Omental fat pad (tissue), 3 donors: ENCODE measurements at regions not wholly inside any gene's neighbourhood (a gene's known extent, or its start where the extent isn't known, plus 50 kb on each side); places are given as distances from the start of the nearest gene placed in this dataset.

Experiments
- ATAC-seq: fragments of 150-250 bp; one replicate; pipeline ENCODE4 v1.9.1; 2016; ENCODE audit warnings: mild to moderate bottlenecking, moderate library complexity; ENCODE audit not compliant: low FRiP score
- DNase-seq: peaks from one replicate; pipeline ENCODE4 v3.0.0-alpha.2; 2019; ENCODE audit warnings: low spot score
- CTCF ChIP-seq, 3 donors: fragments of 450-650 bp; IDR thresholded peaks; one replicate each; pipeline ENCODE4 v1.5.1; 2016 to 2017; ENCODE audit warnings: antibody characterized with exemption in 3 of 3, mild to moderate bottlenecking in 3 of 3, moderate library complexity in 2 of 3

DNA sequence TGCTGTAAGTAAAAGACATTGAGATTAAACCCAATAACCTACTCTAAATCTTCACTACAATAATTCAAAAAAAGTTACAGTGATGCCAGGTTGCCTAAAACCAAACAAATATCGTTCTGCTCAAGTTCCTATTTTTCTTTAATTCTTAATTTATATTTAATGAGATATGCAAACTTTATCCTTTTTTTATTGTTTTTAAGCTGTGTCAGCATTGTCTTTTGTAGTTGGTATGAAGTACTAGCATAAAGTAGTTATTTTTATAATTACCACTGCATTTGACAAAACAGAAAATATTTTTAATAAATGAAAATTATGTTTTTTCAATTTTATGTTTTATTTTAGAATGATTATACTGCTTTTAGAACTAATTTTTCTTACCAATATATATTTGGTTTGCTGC lies 1431.1 kb upstream of the PCDH7 start:
- no peak for TF ChIP-seq CTCF (IDR thresholded peaks at IDR 0.05)
- ATAC-seq (no peak), DNase-seq (no peak)

DNA sequence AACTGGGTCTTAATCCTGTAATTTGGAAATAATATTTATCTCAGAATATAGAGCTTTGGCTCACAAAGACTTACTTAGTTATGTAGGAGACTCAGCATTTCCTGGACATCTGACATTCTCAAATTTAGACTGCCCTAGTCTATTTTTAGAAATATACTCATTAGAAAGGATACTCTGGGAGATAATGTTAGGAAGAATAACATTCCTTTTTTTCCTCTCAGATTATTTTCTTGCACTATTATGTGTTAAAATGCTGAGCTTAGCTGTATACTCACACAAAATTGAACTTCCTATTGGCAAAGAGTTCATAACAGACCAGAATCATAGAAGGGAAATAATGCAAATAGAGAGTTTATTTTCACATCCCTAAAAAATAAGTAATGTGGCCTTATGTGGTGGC lies 1424.9 kb upstream of the PCDH7 start:
- no peak for TF ChIP-seq CTCF (IDR thresholded peaks at IDR 0.05)
- ATAC-seq (no peak), DNase-seq (no peak)

GRCh38 chr4:29304595-29304994 lies 1415.6 kb upstream of the PCDH7 start:
- ATAC-seq (no peak), DNase-seq (no peak)
- TF ChIP-seq CTCF (IDR thresholded peaks at IDR 0.05), result no peak

- ATAC-seq (no peak), DNase-seq (no peak)
- TF ChIP-seq CTCF (IDR thresholded peaks at IDR 0.05), result no peak
These were observed 1412.9 kb upstream of the PCDH7 start for GRCh38 chr4:29307256-29307655.

GRCh38 chr4:29307755-29308154 lies 1412.4 kb upstream of the PCDH7 start:
- no peak for DNase-seq
- no peak for TF ChIP-seq CTCF (IDR thresholded peaks at IDR 0.05)
- ATAC-seq, result no peak

DNA sequence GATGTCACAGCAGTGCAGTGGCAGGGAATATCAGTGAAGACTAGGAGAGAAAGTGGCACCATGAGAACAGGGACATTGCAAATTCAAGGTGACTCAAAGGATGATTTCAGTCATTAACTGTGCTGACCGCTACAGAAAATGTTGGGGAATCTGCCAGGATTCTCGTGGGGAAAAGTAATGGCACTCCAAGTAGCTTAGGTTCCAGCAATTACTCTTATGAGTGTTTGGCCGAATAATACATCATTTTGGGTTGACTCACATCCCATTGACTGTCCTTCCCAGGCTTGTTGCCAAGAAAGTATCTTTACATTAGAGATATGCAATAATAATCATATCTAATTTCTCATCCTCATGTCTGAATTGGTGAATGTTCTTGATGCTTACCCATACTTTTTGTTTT lies 1411.1 kb upstream of the PCDH7 start:
- ATAC-seq (no peak), DNase-seq (no peak)
- TF ChIP-seq CTCF (IDR thresholded peaks at IDR 0.05), result no peak

DNA sequence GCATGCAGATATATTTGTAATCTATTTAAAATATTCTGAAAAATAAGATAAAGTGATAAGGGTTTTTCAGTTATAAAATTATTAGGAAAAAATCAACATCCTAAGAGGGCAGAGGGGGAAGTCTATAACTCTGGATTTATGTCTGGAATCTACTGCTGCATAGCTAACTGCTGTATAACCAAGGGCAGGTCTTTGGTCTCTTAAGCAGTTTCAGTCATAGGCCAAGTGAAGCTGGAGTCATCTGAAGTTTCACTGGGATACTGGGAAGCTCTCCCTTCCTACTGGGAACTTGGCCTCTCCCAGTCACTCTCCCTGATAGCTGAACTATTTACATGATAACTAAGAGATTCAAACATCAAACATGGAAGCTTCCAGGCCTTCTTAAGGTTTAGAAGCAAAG lies 1409.9 kb upstream of the PCDH7 start:
- no peak for ATAC-seq
- no peak for DNase-seq
- no peak for TF ChIP-seq CTCF (IDR thresholded peaks at IDR 0.05)
